ENCODE measurements at regions not wholly inside any gene's neighbourhood (a gene's known extent, or its start where the extent isn't known, plus 50 kb on each side); places are given as distances from the start of the nearest gene placed in this dataset.

DNA sequence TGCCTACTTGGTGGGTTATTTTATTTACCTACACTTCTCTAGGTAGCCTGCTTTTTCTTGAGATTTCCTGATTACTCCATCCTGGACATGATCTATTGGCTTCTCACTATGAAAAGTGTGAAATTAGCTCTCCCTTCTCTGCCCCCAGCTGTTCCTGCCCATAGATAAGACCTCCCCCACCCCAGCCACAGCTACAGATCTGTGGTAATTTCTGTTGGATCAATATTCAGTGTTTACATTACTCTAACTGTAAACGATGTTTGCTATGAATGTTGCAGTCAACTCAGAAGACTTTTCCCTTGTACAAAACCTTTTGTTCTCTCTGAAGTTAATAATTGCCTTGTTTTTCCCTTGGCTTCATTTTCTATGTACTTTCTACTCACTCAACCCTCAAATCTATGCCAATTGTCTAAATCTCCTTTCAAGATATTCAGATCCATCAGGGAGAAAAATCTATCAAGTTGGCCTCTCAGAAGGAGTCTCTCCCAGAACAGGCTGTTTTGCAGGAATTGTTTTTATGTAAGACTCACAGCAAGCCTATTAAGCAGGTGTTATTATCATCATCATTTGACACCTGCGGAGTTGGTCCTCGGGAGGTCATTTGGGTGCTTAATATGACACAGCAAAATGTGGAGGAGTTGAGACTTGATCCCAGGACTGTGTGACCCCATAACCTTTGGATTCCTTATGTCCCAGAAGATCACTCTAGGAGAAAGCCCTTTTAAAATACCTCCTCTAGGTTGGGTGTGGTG, 227.4 kb downstream of the SUDS3 start:
- FAIRE-seq (no peak), DNase-seq (ENCODE audit: low read depth in 1 of 2, low spot score in 2 of 2) (no peak)
- Histone ChIP-seq H3K18ac (ENCODE audit: extremely low read depth, low read length) (no peak overlapping the region), H3K9me3 (ENCODE audit: insufficient read depth in 2 of 2, low read depth in 1 of 2, low read length in 1 of 2) (peaks cover 0 to 6% of the 10 kb centered on the region in 2 experiments; a peak in 1 of 4 replicates), H4K8ac (ENCODE audit: extremely low read depth, insufficient read depth, low read length) (no peak overlapping the region), H3K79me2 (ENCODE audit: control insufficient read depth in 1 of 2, insufficient read depth in 2 of 2, low read length in 2 of 2) (no peaks in the 10 kb centered on the region), H3K27me3 (replicated peaks in 1 of 4; ENCODE audit: control insufficient read depth in 3 of 4, extremely low read depth in 1 of 4, insufficient read depth in 3 of 4, low read length in 3 of 4) (no peaks in the 10 kb centered on the region), H2BK5ac (ENCODE audit: low read depth, low read length) (no peak overlapping the region), H3K23me2 (ENCODE audit: low read depth, low read length) (no peaks in the 10 kb centered on the region), H2AK5ac (ENCODE audit: low read depth, low read length) (no peak overlapping the region), H3K23ac (ENCODE audit: insufficient read length) (no peak overlapping the region), H2BK120ac (replicated peaks; ENCODE audit: low read depth, low read length) (no peak overlapping the region), H4K5ac (ENCODE audit: insufficient read length, low read depth, low read length) (no peak overlapping the region), H3K9ac (replicated peaks in 1 of 4; ENCODE audit: extremely low read depth in 1 of 4, low read depth in 3 of 4, low read length in 3 of 4) (no peak overlapping the region), H3K4me3 (ENCODE audit: extremely low read depth in 1 of 4, insufficient read depth in 2 of 4, low read depth in 3 of 4, low read length in 4 of 4) (no peak overlapping the region), H4K91ac (replicated peaks; ENCODE audit: insufficient read length, low read length) (no peak overlapping the region), H3K56ac (replicated peaks; ENCODE audit: insufficient read length, low read depth, low read length) (no peak overlapping the region), H3K4me1 (replicated peaks in 1 of 4; ENCODE audit: control insufficient read depth in 3 of 4, insufficient read depth in 4 of 4, low read length in 3 of 4) (no peaks in the 10 kb centered on the region), H3K14ac (ENCODE audit: insufficient read length) (no peak overlapping the region), H2BK20ac (ENCODE audit: low read length) (0 out of 2 replicates have a peak overlapping the region, but pooled peaks have one; percentile 17), H2BK12ac (ENCODE audit: low read depth, low read length) (no peak overlapping the region), H3K27ac (ENCODE audit: low read depth, low read length) (no peak overlapping the region), H2AFZ (ENCODE audit: low read length) (peak overlapping the region; percentile 55; the same call in 1 of the 2 replicates), H3K36me3 (ENCODE audit: control insufficient read depth in 2 of 4, insufficient read depth in 4 of 4, low read length in 3 of 4) (no peaks in the 10 kb centered on the region), H3K4me2 (ENCODE audit: insufficient read depth in 1 of 2, low read depth in 2 of 2, low read length in 2 of 2) (no peak overlapping the region), H4K20me1 (replicated peaks in 1 of 2; ENCODE audit: control insufficient read depth in 1 of 2, insufficient read depth in 2 of 2, low read length in 2 of 2) (no peaks in the 10 kb centered on the region), H3K4ac (replicated peaks; ENCODE audit: insufficient read length, low read depth, low read length) (no peak overlapping the region), H2BK15ac (ENCODE audit: low read length) (no peak overlapping the region), H3K79me1 (ENCODE audit: low read depth, low read length) (no peaks in the 10 kb centered on the region)
- CTCF ChIA-PET (ENCODE audit: partially characterized antibody) = interaction anchor here (1.6 kb wide), 1 partner anchor 14 kb away, joined by 3 read pairs; no protein-coding TSS in a partner anchor
- TF ChIP-seq BRCA1 (IDR thresholded peaks at IDR 0.05; ENCODE audit: low read depth, low read length) (no peak), SIN3A (conservative IDR thresholded peaks at IDR 0.05 in 1 of 2, IDR thresholded peaks at IDR 0.05 in 1 of 2; ENCODE audit: low read depth in 1 of 2, low read length in 2 of 2) (no peak), SIRT6 (IDR thresholded peaks at IDR 0.05; ENCODE audit: low read length) (no peak), YY1 (IDR thresholded peaks at IDR 0.05; ENCODE audit: low read depth, low read length) (no peak), POLR2A (IDR thresholded peaks at IDR 0.05; ENCODE audit: control extremely low read depth in 1 of 2, low read depth in 2 of 2, low read length in 2 of 2) (no peak), MAFK (IDR thresholded peaks at IDR 0.05; ENCODE audit: low read depth, low read length) (no peak), NRF1 (IDR thresholded peaks at IDR 0.05; ENCODE audit: low read depth, low read length) (no peak), CREB1 (IDR thresholded peaks at IDR 0.05) (no peak)
- WGBS, 2 experiments (ENCODE audit: extremely low coverage in 1 of 2, insufficient coverage in 1 of 2, insufficient read length in 1 of 2, insufficient replicate concordance in 2 of 2, low coverage in 1 of 2, low lambda C conversion rate in 2 of 2, missing lambda C conversion rate in 1 of 2) = 79% methylated on average over 3 of the region's 3 CpGs; no CpG with 5 or more reads in 1 of the 2 experiments
- POLR2A ChIA-PET (ENCODE audit: partially characterized antibody) = no interaction called here
